OCI-LY1 (cell line): ENCODE measurements at regions not wholly inside any gene's neighbourhood (a gene's known extent, or its start where the extent isn't known, plus 50 kb on each side); places are given as distances from the start of the nearest gene placed in this dataset.

ENCODE experiments used
- H2AFZ ChIP-seq: fragments of 200-600 bp; sonication (generic), shearing (Covaris generic); 2 replicates; pipeline ENCODE4 v1.6.0; 2014; ENCODE audit warnings: antibody characterized with exemption, mild to moderate bottlenecking, low read length
- H3F3A ChIP-seq: fragments of 200-600 bp; sonication (generic), shearing (Covaris generic); 2 replicates; pipeline ENCODE4 v1.6.0; 2014; ENCODE audit warnings: mild to moderate bottlenecking, antibody characterized with exemption, low read length, moderate library complexity; ENCODE audit not compliant: insufficient read depth
- H3K27ac ChIP-seq: fragments of 200-600 bp; sonication (generic); 2 replicates; pipeline ENCODE4 v1.5.1; 2014; ENCODE audit warnings: low read length, mixed run types, mild to moderate bottlenecking, low read depth; ENCODE audit not compliant: poor library complexity, severe bottlenecking
- H3K27me3 ChIP-seq: fragments of 200-600 bp; sonication (generic); 2 replicates; pipeline ENCODE4 v1.6.0; 2014; ENCODE audit warnings: antibody characterized with exemption, mild to moderate bottlenecking, low read length, moderate library complexity; ENCODE audit not compliant: insufficient read depth
- H3K36me3 ChIP-seq: fragments of 200-600 bp; sonication (generic); 2 replicates; pipeline ENCODE4 v1.6.1; 2014; ENCODE audit warnings: mild to moderate bottlenecking, antibody characterized with exemption, low read length, moderate library complexity, mixed read lengths; ENCODE audit not compliant: insufficient read depth
- H3K4me1 ChIP-seq: fragments of 200-600 bp; sonication (generic); 2 replicates; pipeline ENCODE4 v1.5.1; 2014; ENCODE audit warnings: mild to moderate bottlenecking, low read length, moderate library complexity; ENCODE audit not compliant: insufficient read depth, severe bottlenecking
- H3K4me2 ChIP-seq: fragments of 200-600 bp; sonication (generic), shearing (Covaris generic); 2 replicates; pipeline ENCODE4 v1.6.1; 2014; ENCODE audit warnings: low read length
- H3K4me3 ChIP-seq: fragments of 200-600 bp; sonication (generic); 2 replicates; pipeline ENCODE4 v1.5.1; 2014; ENCODE audit warnings: low read length, low read depth, mild to moderate bottlenecking, mixed read lengths; ENCODE audit not compliant: poor library complexity, severe bottlenecking
- H3K79me2 ChIP-seq: fragments of 200-600 bp; shearing (Covaris generic); 2 replicates; pipeline ENCODE4 v1.6.1; 2016; ENCODE audit warnings: mixed run types, low read length, mixed read lengths; ENCODE audit not compliant: insufficient read depth
- H3K9ac ChIP-seq: fragments of 200-600 bp; sonication (generic), shearing (Covaris generic); 2 replicates; pipeline ENCODE4 v1.6.1; 2014; ENCODE audit warnings: mild to moderate bottlenecking, low read length, mixed read lengths
- H3K9me2 ChIP-seq: fragments of 200-600 bp; sonication (generic), shearing (Covaris generic); 2 replicates; pipeline ENCODE4 v1.6.1; 2014; ENCODE audit warnings: low read depth, mild to moderate bottlenecking, low read length, mixed read lengths
- H3K9me3 ChIP-seq: fragments of 200-600 bp; shearing (Covaris generic); 2 replicates; pipeline ENCODE4 v1.6.1; 2014; ENCODE audit warnings: low read length, mixed read lengths
- H4K20me1 ChIP-seq: fragments of 200-600 bp; sonication (generic), shearing (Covaris generic); 2 replicates; pipeline ENCODE4 v1.6.0; 2016; ENCODE audit warnings: mild to moderate bottlenecking, low read length; ENCODE audit not compliant: insufficient read depth
- CTCF ChIP-seq: fragments of 200-600 bp; sonication (generic), shearing (Covaris generic); IDR thresholded peaks from 2 replicates; pipeline ENCODE4 v1.5.1; 2017; ENCODE audit warnings: mild to moderate bottlenecking, antibody characterized with exemption, low read length, moderate library complexity, mixed read lengths
- EZH2 ChIP-seq: fragments of 200-600 bp; sonication (generic), shearing (Covaris generic); IDR thresholded peaks from 2 replicates; pipeline ENCODE4 v1.8.0; 2017; ENCODE audit warnings: borderline replicate concordance, mixed run types, mild to moderate bottlenecking, antibody characterized with exemption, low read length, moderate library complexity, mixed read lengths

- Histone ChIP-seq H3K9me2 (no peaks in the 10 kb centered on the region), H3K79me2 (no peaks in the 10 kb centered on the region), H3F3A (no peaks in the 10 kb centered on the region), H3K36me3 (no peaks in the 10 kb centered on the region), H3K4me2 (no peak overlapping the region), H3K4me1 (no peaks in the 10 kb centered on the region), H3K27ac (no peak overlapping the region), H3K9me3 (no peaks in the 10 kb centered on the region), H4K20me1 (no peaks in the 10 kb centered on the region), H2AFZ (no peak overlapping the region), H3K9ac (no peak overlapping the region), H3K27me3 (no peaks in the 10 kb centered on the region), H3K4me3 (no peak overlapping the region)
- no peak for TF ChIP-seq EZH2
- TF ChIP-seq CTCF = no peak
Observed at GRCh38 chr6:71585472-71585871, 296.9 kb downstream of the OGFRL1 start.

- H3K4me2 ChIP-seq = no peak overlapping the region
- no peaks in the 10 kb centered on the region for H3K27me3 ChIP-seq
- H3K27ac ChIP-seq = no peak overlapping the region
- no peaks in the 10 kb centered on the region for H3K36me3 ChIP-seq
- no peaks in the 10 kb centered on the region for H3K9me2 ChIP-seq
- TF ChIP-seq CTCF (no peak), EZH2 (no peak)
- H2AFZ ChIP-seq = no peak overlapping the region
- no peak overlapping the region for H3K4me3 ChIP-seq
- no peaks in the 10 kb centered on the region for H3F3A ChIP-seq
- H3K79me2 ChIP-seq = no peaks in the 10 kb centered on the region
- H3K4me1 ChIP-seq = no peaks in the 10 kb centered on the region
- no peak overlapping the region for H3K9ac ChIP-seq
- H4K20me1 ChIP-seq = no peaks in the 10 kb centered on the region
- no peaks in the 10 kb centered on the region for H3K9me3 ChIP-seq
Observed at GRCh38 chr6:71588490-71588889, 297.9 kb upstream of the RIMS1 start.

- no peak overlapping the region for H3K4me2 ChIP-seq
- H3F3A ChIP-seq = no peaks in the 10 kb centered on the region
- H3K27me3 ChIP-seq = no peaks in the 10 kb centered on the region
- H3K4me3 ChIP-seq = no peak overlapping the region
- no peaks in the 10 kb centered on the region for H3K79me2 ChIP-seq
- H3K9ac ChIP-seq = no peak overlapping the region
- no peaks in the 10 kb centered on the region for H4K20me1 ChIP-seq
- TF ChIP-seq EZH2 (no peak), CTCF (no peak)
- H2AFZ ChIP-seq = no peak overlapping the region
- no peaks in the 10 kb centered on the region for H3K36me3 ChIP-seq
- H3K9me2 ChIP-seq = no peaks in the 10 kb centered on the region
- no peak overlapping the region for H3K27ac ChIP-seq
- H3K9me3 ChIP-seq = no peaks in the 10 kb centered on the region
- no peaks in the 10 kb centered on the region for H3K4me1 ChIP-seq
Observed at GRCh38 chr6:71589254-71589653, 297.1 kb upstream of the RIMS1 start.
